Lower leg skin (tissue), 3 donors: ENCODE measurements at regions not wholly inside any gene's neighbourhood (a gene's known extent, or its start where the extent isn't known, plus 50 kb on each side); places are given as distances from the start of the nearest gene placed in this dataset.

ENCODE experiments used
- CTCF ChIP-seq, 3 donors: fragments of 450-650 bp; IDR thresholded peaks; one replicate each; pipeline ENCODE4 v1.5.1; 2016; ENCODE audit warnings: antibody characterized with exemption in 3 of 3, mild to moderate bottlenecking in 3 of 3, moderate library complexity in 2 of 3
- POLR2A ChIP-seq, 2 donors: fragments of 450-650 bp; IDR thresholded peaks; one replicate each; pipeline ENCODE4 v1.6.1; 2016 to 2017; ENCODE audit warnings: antibody characterized with exemption in 2 of 2, mild to moderate bottlenecking in 1 of 2, moderate library complexity in 1 of 2

DNA sequence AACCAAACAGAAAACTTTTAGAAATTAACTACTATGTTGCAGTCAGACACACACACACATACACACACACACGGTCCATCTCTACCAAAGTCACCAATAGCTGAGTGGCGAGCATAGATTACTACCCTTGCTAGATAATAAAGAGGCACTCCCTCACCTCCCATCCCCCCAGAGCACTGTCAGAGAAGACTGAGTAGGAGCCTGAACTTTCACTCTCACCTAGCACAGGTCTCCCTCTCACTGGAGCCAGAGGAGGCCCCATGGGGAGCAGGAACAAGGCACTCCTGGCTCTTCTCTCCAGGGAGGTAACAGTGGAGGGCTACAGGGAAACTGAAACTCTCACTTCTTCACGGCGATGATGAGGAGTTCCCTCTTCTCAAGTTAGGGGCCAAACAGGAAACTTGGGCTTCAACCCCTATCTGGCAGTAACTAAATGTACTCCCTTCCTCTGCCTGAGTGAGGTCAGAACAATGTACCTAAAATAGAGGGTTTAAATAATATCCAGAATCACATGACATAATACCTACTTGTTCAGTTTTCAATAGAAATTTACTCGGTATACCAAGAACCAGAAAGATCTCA, 975.3 kb upstream of the GBE1 start:
- TF ChIP-seq CTCF (IDR thresholded peaks at IDR 0.05) = no peak
- no peak for TF ChIP-seq POLR2A (IDR thresholded peaks at IDR 0.05)
